HepG2 (cell line): ENCODE measurements at regions not wholly inside any gene's neighbourhood (a gene's known extent, or its start where the extent isn't known, plus 50 kb on each side); places are given as distances from the start of the nearest gene placed in this dataset.
A peak's percentile ranks its signal among the peaks of the same experiment; 100 is the strongest.

Experiments used
- ADNP ChIP-seq: sonication (generic); formaldehyde crosslinking; IDR thresholded peaks from 2 replicates; pipeline ENCODE4 v1.4.0; 2020; ENCODE audit warnings: missing genetic modification reagents
- ARID2 ChIP-seq: sonication (generic); formaldehyde crosslinking; IDR thresholded peaks from 2 replicates; pipeline ENCODE4 v1.8.1; 2022; ENCODE audit warnings: mild to moderate bottlenecking, missing genetic modification reagents, borderline replicate concordance
- BHLHE40 ChIP-seq: IDR thresholded peaks from 2 replicates; pipeline ENCODE4 v1.6.1; 2011; ENCODE audit warnings: low read length, improper control_type of control experiment
- CREM ChIP-seq, 2 experiments: sonication (generic) in 1 of 2; formaldehyde crosslinking in 1 of 2; IDR thresholded peaks; 2 replicates each; pipeline versions ENCODE4 v1.4.0 to v1.6.1; 2016 to 2020; ENCODE audit warnings: antibody characterized with exemption in 1 of 2, mild to moderate bottlenecking in 1 of 2, missing genetic modification reagents in 1 of 2
- EP300 ChIP-seq, 3 experiments: sonication (generic) in 1 of 3; formaldehyde crosslinking in 1 of 3; IDR thresholded peaks; 2 replicates each; pipeline versions ENCODE4 v1.5.1 to v1.6.1; 2011 to 2020; ENCODE audit warnings: low read depth in 2 of 3, low read length in 2 of 3, borderline replicate concordance in 1 of 3, improper control_type of control experiment in 1 of 3, mild to moderate bottlenecking in 1 of 3, missing genetic modification reagents in 1 of 3, moderate library complexity in 1 of 3
- ETV6 ChIP-seq: sonication (generic); formaldehyde crosslinking; conservative IDR thresholded peaks from 2 replicates; pipeline ENCODE4 v1.4.0; 2020; ENCODE audit warnings: missing genetic modification reagents
- FOXK2 ChIP-seq: fragments of 450-650 bp; IDR thresholded peaks from 2 replicates; pipeline ENCODE4 v1.6.1; 2016
- MTA1 ChIP-seq: sonication (generic); formaldehyde crosslinking; IDR thresholded peaks from 2 replicates; pipeline ENCODE4 v1.4.0; 2020; ENCODE audit warnings: missing genetic modification reagents, mild to moderate bottlenecking, borderline replicate concordance
- PAXIP1 ChIP-seq: sonication (generic); formaldehyde crosslinking; conservative IDR thresholded peaks from 2 replicates; pipeline ENCODE4 v1.4.0; 2020; ENCODE audit warnings: mild to moderate bottlenecking, missing genetic modification reagents, moderate library complexity
- PTBP1 ChIP-seq: fragments of 200-400 bp; formaldehyde crosslinking; IDR thresholded peaks from 2 replicates; pipeline ENCODE4 v1.6.1; 2018; ENCODE audit warnings: low read length, low read depth; ENCODE audit not compliant: poor library complexity, severe bottlenecking
- TAF1 ChIP-seq: sonication (generic); formaldehyde crosslinking; IDR thresholded peaks from 2 replicates; pipeline ENCODE4 v1.4.0; 2020; ENCODE audit warnings: missing genetic modification reagents
- THAP7 ChIP-seq: sonication (generic); formaldehyde crosslinking; IDR thresholded peaks from 2 replicates; pipeline ENCODE4 v1.8.1; 2023; ENCODE audit warnings: mild to moderate bottlenecking, missing genetic modification reagents
- ZBTB20 ChIP-seq: sonication (generic); formaldehyde crosslinking; IDR thresholded peaks from 2 replicates; pipeline ENCODE4 v1.8.1; 2023; ENCODE audit warnings: missing genetic modification reagents, low read depth, mild to moderate bottlenecking, borderline replicate concordance
- ZFP41 ChIP-seq: sonication (generic); formaldehyde crosslinking; IDR thresholded peaks from 2 replicates; pipeline ENCODE4 v1.4.0; 2020; ENCODE audit warnings: mild to moderate bottlenecking, missing genetic modification reagents, borderline replicate concordance
- ZNF383 ChIP-seq: sonication (generic); formaldehyde crosslinking; IDR thresholded peaks from 2 replicates; pipeline ENCODE4 v1.4.0; 2020; ENCODE audit warnings: missing genetic modification reagents, mild to moderate bottlenecking, borderline replicate concordance
- ZNF574 ChIP-seq: sonication (generic); formaldehyde crosslinking; IDR thresholded peaks from 2 replicates; pipeline ENCODE4 v1.4.0; 2020; ENCODE audit warnings: missing genetic modification reagents
- ZNF879 ChIP-seq: sonication (generic); formaldehyde crosslinking; IDR thresholded peaks from 2 replicates; pipeline ENCODE4 v1.8.1; 2023; ENCODE audit warnings: missing genetic modification reagents
- TF ChIP-seq, protein P1 (sequence below): IDR thresholded peaks from 2 replicates; pipeline ENCODE4 v1.6.1; 2012; ENCODE audit warnings: low read length, improper control_type of control experiment

DNA sequence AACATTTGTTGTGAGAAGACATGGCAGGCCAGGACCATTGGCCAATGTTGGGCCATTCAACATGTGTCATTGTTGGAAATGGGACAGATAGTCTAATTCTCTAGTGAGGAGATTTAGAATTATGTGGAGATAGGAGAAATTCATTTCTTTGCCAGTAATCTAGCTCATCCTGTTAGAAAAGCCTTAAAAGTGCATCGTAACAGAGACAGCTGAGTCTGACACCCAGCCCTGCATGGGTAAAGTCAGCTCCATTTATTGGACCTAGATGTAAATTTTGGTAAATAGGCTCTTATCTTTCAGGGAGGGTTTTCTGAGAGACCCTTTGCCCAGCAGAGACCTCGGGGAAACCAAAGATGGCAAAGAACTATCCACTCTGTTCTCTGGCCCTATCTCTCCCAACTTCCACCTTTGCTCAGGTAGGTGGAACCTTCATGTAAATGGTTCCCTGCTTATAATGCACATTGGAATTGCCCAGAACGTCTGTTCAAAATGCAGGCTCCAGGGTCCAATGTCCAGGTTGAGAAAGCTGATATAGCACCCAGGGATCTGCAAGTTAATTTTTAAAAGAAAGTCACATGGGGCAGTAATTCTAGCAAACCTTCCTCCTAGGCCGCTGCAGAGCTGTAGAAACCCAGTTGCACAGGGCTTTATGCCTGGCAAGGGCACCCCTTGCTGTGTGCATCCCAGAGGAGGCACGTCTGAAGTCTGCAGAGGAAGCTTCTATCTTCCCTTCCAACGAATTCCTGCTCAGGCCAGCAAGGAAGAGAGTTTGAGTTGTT lies 365.9 kb upstream of the PROK2 start (continued):
- TF ChIP-seq PAXIP1 (peak; percentile 88), PTBP1 (no peak), FOXK2 (no peak), EP300 (IDR thresholded peaks at IDR 0.05; ENCODE audit: low read depth in 2 of 2, low read length in 2 of 2) (peak in 1 of 2 experiments; percentile 76; a peak in 2 of 4 replicates), EP300 (CRISPR knock-in tag; IDR thresholded peaks at IDR 0.05; ENCODE audit: borderline replicate concordance) (no peak), TAF1 (peak; percentile 60; the same call in 1 of the 2 replicates), ZFP41 (no peak), ZNF383 (no peak), ZNF574 (CRISPR knock-in tag) (no peak; the same call in 1 of the 2 replicates), CREM (IDR thresholded peaks at IDR 0.05) (peak; percentile 46; the same call in 1 of the 2 replicates), CREM (CRISPR knock-in tag; IDR thresholded peaks at IDR 0.05) (no peak), MTA1 (CRISPR knock-in tag) (no peak), ZBTB20 (CRISPR knock-in tag) (peak; percentile 61; the same call in 1 of the 2 replicates), BHLHE40 (no peak; the same call in 1 of the 2 replicates), ARID2 (CRISPR knock-in tag) (no peak), ZNF879 (no peak), ADNP (CRISPR knock-in tag) (no peak), ETV6 (CRISPR knock-in tag) (no peak), THAP7 (no peak)
- TF ChIP-seq, protein P1, sequence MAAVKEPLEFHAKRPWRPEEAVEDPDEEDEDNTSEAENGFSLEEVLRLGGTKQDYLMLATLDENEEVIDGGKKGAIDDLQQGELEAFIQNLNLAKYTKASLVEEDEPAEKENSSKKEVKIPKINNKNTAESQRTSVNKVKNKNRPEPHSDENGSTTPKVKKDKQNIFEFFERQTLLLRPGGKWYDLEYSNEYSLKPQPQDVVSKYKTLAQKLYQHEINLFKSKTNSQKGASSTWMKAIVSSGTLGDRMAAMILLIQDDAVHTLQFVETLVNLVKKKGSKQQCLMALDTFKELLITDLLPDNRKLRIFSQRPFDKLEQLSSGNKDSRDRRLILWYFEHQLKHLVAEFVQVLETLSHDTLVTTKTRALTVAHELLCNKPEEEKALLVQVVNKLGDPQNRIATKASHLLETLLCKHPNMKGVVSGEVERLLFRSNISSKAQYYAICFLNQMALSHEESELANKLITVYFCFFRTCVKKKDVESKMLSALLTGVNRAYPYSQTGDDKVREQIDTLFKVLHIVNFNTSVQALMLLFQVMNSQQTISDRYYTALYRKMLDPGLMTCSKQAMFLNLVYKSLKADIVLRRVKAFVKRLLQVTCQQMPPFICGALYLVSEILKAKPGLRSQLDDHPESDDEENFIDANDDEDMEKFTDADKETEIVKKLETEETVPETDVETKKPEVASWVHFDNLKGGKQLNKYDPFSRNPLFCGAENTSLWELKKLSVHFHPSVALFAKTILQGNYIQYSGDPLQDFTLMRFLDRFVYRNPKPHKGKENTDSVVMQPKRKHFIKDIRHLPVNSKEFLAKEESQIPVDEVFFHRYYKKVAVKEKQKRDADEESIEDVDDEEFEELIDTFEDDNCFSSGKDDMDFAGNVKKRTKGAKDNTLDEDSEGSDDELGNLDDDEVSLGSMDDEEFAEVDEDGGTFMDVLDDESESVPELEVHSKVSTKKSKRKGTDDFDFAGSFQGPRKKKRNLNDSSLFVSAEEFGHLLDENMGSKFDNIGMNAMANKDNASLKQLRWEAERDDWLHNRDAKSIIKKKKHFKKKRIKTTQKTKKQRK, result no peak
